HEK293T (cell line): ENCODE measurements at regions not wholly inside any gene's neighbourhood (a gene's known extent, or its start where the extent isn't known, plus 50 kb on each side); places are given as distances from the start of the nearest gene placed in this dataset.

Experiments
- ARNT ChIP-seq: fragments of 450-650 bp; IDR thresholded peaks from 2 replicates; pipeline ENCODE4 v1.6.1; 2017; ENCODE audit warnings: mild to moderate bottlenecking
- BHLHE40 ChIP-seq: fragments of 450-650 bp; IDR thresholded peaks from 2 replicates; pipeline ENCODE4 v1.6.1; 2016; ENCODE audit warnings: mild to moderate bottlenecking, moderate library complexity, borderline replicate concordance
- CTBP1 ChIP-seq: fragments of 450-650 bp; IDR thresholded peaks from 2 replicates; pipeline ENCODE4 v1.6.1; 2016; ENCODE audit warnings: borderline replicate concordance
- FOXA1 ChIP-seq: fragments of 450-650 bp; IDR thresholded peaks from 2 replicates; pipeline ENCODE4 v1.6.1; 2016; ENCODE audit warnings: mild to moderate bottlenecking
- FOXK2 ChIP-seq: fragments of 450-650 bp; IDR thresholded peaks from 2 replicates; pipeline ENCODE4 v1.6.1; 2016; ENCODE audit warnings: mild to moderate bottlenecking
- FOXM1 ChIP-seq: fragments of 450-650 bp; IDR thresholded peaks from 2 replicates; pipeline ENCODE4 v1.6.1; 2017; ENCODE audit warnings: mild to moderate bottlenecking, borderline replicate concordance
- L3MBTL2 ChIP-seq: fragments of 450-650 bp; conservative IDR thresholded peaks from 2 replicates; pipeline ENCODE4 v1.6.1; 2016; ENCODE audit warnings: mild to moderate bottlenecking
- LEF1 ChIP-seq: fragments of 450-650 bp; IDR thresholded peaks from 2 replicates; pipeline ENCODE4 v1.6.1; 2017; ENCODE audit warnings: mild to moderate bottlenecking, borderline replicate concordance
- NFRKB ChIP-seq: fragments of 450-650 bp; IDR thresholded peaks from 2 replicates; pipeline ENCODE4 v1.6.1; 2016; ENCODE audit warnings: mild to moderate bottlenecking, moderate library complexity
- SP1 ChIP-seq: fragments of 450-650 bp; IDR thresholded peaks from 2 replicates; pipeline ENCODE4 v1.6.1; 2017
- SUZ12 ChIP-seq: fragments of 450-650 bp; IDR thresholded peaks from 2 replicates; pipeline ENCODE4 v1.6.1; 2016; ENCODE audit warnings: mild to moderate bottlenecking
- TARDBP ChIP-seq: fragments of 450-650 bp; IDR thresholded peaks from 2 replicates; pipeline ENCODE4 v1.6.1; 2016
- ZNF384 ChIP-seq: fragments of 450-650 bp; IDR thresholded peaks from 2 replicates; pipeline ENCODE4 v1.6.1; 2016

DNA sequence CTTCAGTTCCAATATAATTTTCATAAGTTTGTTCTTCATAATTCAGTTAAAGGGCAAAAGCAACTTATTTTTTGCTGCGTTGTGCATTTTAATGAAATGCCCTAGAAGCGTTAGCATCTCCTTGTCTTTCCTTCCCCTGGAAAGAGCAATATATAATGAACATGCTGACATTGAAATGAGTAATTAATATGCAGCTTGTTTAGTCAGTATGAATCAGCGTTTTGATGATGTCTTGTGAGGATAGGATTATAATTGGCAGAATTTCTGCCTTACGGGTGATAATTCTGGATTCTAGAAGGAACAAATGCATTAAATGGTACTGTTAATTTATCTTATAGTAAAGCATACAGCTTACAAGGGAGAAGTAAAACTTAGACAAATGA is 152.3 kb upstream of the MMADHC start:
- TF ChIP-seq FOXA1 (no peak), BHLHE40 (no peak), FOXK2 (no peak), SP1 (no peak), CTBP1 (no peak), FOXM1 (no peak), ZNF384 (no peak), L3MBTL2 (no peak), ARNT (no peak), LEF1 (no peak), SUZ12 (no peak), NFRKB (no peak), TARDBP (no peak)
